Nephron progenitor cell (in vitro differentiated cells): ENCODE measurements at regions not wholly inside any gene's neighbourhood (a gene's known extent, or its start where the extent isn't known, plus 50 kb on each side); places are given as distances from the start of the nearest gene placed in this dataset.

Source experiments
- DNase-seq: peaks from one replicate; pipeline ENCODE4 v3.0.0; 2021
- H3K27ac Mint-ChIP-seq: 2 replicates; pipeline ENCODE4 v1.8.0; 2021; ENCODE audit warnings: mild to moderate bottlenecking, moderate library complexity, mixed read lengths
- H3K27me3 Mint-ChIP-seq: 2 replicates; pipeline ENCODE4 v1.8.0; 2021; ENCODE audit warnings: mild to moderate bottlenecking, low read depth, mixed read lengths; ENCODE audit not compliant: poor library complexity
- H3K36me3 Mint-ChIP-seq: 2 replicates; pipeline ENCODE4 v1.8.0; 2021; ENCODE audit warnings: low read depth, mixed read lengths
- H3K4me1 Mint-ChIP-seq: 2 replicates; pipeline ENCODE4 v1.8.0; 2021; ENCODE audit warnings: mixed read lengths
- H3K4me3 Mint-ChIP-seq: 2 replicates; pipeline ENCODE4 v1.8.0; 2021; ENCODE audit warnings: mild to moderate bottlenecking, moderate library complexity, mixed read lengths
- H3K9me3 Mint-ChIP-seq: 2 replicates; pipeline ENCODE4 v1.8.0; 2021; ENCODE audit warnings: mild to moderate bottlenecking, moderate library complexity, mixed read lengths
- CTCF ChIP-seq: fragments of 200-600 bp; sonication (generic); IDR thresholded peaks from 2 replicates; pipeline ENCODE4 v1.5.0; 2021; ENCODE audit warnings: antibody characterized with exemption

- Mint-ChIP-seq H3K27ac (no peak overlapping the region), H3K4me1 (no peaks in the 10 kb centered on the region), H3K9me3 (peaks cover 4% of the 10 kb centered on the region), H3K27me3 (no peaks in the 10 kb centered on the region), H3K4me3 (no peak overlapping the region), H3K36me3 (no peaks in the 10 kb centered on the region)
- no peak for TF ChIP-seq CTCF
- DNase-seq, result no peak
These were observed 153.0 kb downstream of the RAP2A start for GRCh38 chr13:97586941-97587340.

- H3K27ac Mint-ChIP-seq, result no peak overlapping the region
- H3K4me1 Mint-ChIP-seq, result no peaks in the 10 kb centered on the region
- TF ChIP-seq CTCF, result no peak
- DNase-seq, result no peak
- H3K27me3 Mint-ChIP-seq, result peaks cover 2% of the 10 kb centered on the region
- no peak overlapping the region for H3K4me3 Mint-ChIP-seq
- peaks cover 3% of the 10 kb centered on the region for H3K9me3 Mint-ChIP-seq
- H3K36me3 Mint-ChIP-seq, result no peaks in the 10 kb centered on the region
These were observed 155.0 kb downstream of the RAP2A start for GRCh38 chr13:97588993-97589392.

GRCh38 chr13:97600458-97601075 lies 166.6 kb downstream of the RAP2A start:
- Mint-ChIP-seq H3K27me3 (peaks cover 3% of the 10 kb centered on the region), H3K36me3 (no peaks in the 10 kb centered on the region), H3K4me3 (no peak overlapping the region), H3K9me3 (peaks cover 44% of the 10 kb centered on the region), H3K4me1 (no peaks in the 10 kb centered on the region), H3K27ac (no peak overlapping the region)
- no peak for DNase-seq
- TF ChIP-seq CTCF, result no peak

GRCh38 chr13:97615266-97615665 lies 181.3 kb downstream of the RAP2A start:
- no peak for DNase-seq
- H3K4me3 Mint-ChIP-seq, result no peak overlapping the region
- peaks cover 18% of the 10 kb centered on the region for H3K4me1 Mint-ChIP-seq
- TF ChIP-seq CTCF, result no peak
- no peaks in the 10 kb centered on the region for H3K27me3 Mint-ChIP-seq
- H3K27ac Mint-ChIP-seq, result no peak overlapping the region
- H3K9me3 Mint-ChIP-seq, result peaks cover 4% of the 10 kb centered on the region
- H3K36me3 Mint-ChIP-seq, result no peaks in the 10 kb centered on the region

GRCh38 chr13:97616385-97616784 lies 182.4 kb downstream of the RAP2A start:
- H3K4me3 Mint-ChIP-seq, result no peak overlapping the region
- no peak for DNase-seq
- H3K27me3 Mint-ChIP-seq, result no peaks in the 10 kb centered on the region
- no peak for TF ChIP-seq CTCF
- no peaks in the 10 kb centered on the region for H3K36me3 Mint-ChIP-seq
- peaks cover 23% of the 10 kb centered on the region for H3K4me1 Mint-ChIP-seq
- H3K9me3 Mint-ChIP-seq, result no peaks in the 10 kb centered on the region
- H3K27ac Mint-ChIP-seq, result no peak overlapping the region

GRCh38 chr13:97621025-97621424 lies 187.1 kb downstream of the RAP2A start:
- Mint-ChIP-seq H3K4me3 (no peak overlapping the region), H3K4me1 (peaks cover 18% of the 10 kb centered on the region), H3K9me3 (no peaks in the 10 kb centered on the region), H3K27me3 (no peaks in the 10 kb centered on the region), H3K27ac (peak overlapping the region; percentile 60), H3K36me3 (no peaks in the 10 kb centered on the region)
- no peak for TF ChIP-seq CTCF
- no peak for DNase-seq
